ENCODE measurements at regions not wholly inside any gene's neighbourhood (a gene's known extent, or its start where the extent isn't known, plus 50 kb on each side); places are given as distances from the start of the nearest gene placed in this dataset.

DNA sequence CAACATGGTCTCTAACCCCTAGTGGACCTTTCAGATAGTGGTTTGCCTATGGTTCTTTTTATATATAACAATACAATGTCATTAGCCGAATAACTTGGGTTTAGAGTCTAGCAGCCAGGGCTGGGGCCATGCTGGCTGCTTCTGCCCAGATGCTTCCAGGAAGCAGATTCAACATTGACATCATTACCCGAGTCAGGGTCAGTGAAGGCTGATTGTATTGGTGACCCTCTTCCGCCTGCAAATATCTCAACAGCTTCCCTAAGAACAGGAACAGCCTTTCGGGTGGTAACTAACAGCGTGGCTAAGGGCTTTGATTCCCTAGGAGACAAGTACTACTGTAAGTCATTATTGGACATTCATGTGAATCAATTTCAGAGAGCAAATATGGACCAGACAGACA is 476.4 kb downstream of the UQCRFS1 start:
- Mint-ChIP-seq H3K4me1 (ENCODE audit: insufficient read depth, unreplicated experiment) (no peaks in the 10 kb centered on the region), H3K36me3 (ENCODE audit: insufficient read depth, unreplicated experiment) (no peaks in the 10 kb centered on the region), H3K9me3 (ENCODE audit: unreplicated experiment) (peaks cover 30% of the 10 kb centered on the region), H3K4me3 (ENCODE audit: unreplicated experiment) (no peak overlapping the region), H3K27me3 (ENCODE audit: insufficient read depth, unreplicated experiment) (no peaks in the 10 kb centered on the region), H3K27ac (ENCODE audit: low read depth, unreplicated experiment) (no peak overlapping the region)
- intact Hi-C loops (cut with micrococcal nuclease) = loop anchor here (2.0 kb wide), 1 partner anchor 142 kb away; no protein-coding TSS in a partner anchor
- no peak for TF ChIP-seq CTCF (IDR thresholded peaks at IDR 0.05; ENCODE audit: unreplicated experiment)
- CTCF ChIA-PET = interaction anchor here (0.6 to 2.8 kb wide), 15 partner anchors 13 to 1143 kb away, joined by 3 to 15 read pairs (median 3); no protein-coding TSS in a partner anchor
- BruUV-seq (replicated peaks) = no TSS peak
- DNase-seq (ENCODE audit: unreplicated experiment) = no peak
- POLR2A ChIA-PET = interaction anchor here (0.5 kb wide), 1 partner anchor 869 kb away, joined by 3 read pairs; the partner anchor contains the start of gene POP4

- peaks cover 31% of the 10 kb centered on the region for H3K9me3 Mint-ChIP-seq (ENCODE audit: unreplicated experiment)
- no peak for TF ChIP-seq CTCF (IDR thresholded peaks at IDR 0.05; ENCODE audit: unreplicated experiment)
- no peaks in the 10 kb centered on the region for H3K27me3 Mint-ChIP-seq (ENCODE audit: insufficient read depth, unreplicated experiment)
- no peak for DNase-seq (ENCODE audit: unreplicated experiment)
- H3K4me1 Mint-ChIP-seq (ENCODE audit: insufficient read depth, unreplicated experiment) = no peaks in the 10 kb centered on the region
- no peak overlapping the region for H3K4me3 Mint-ChIP-seq (ENCODE audit: unreplicated experiment)
- H3K36me3 Mint-ChIP-seq (ENCODE audit: insufficient read depth, unreplicated experiment) = peaks cover 7% of the 10 kb centered on the region
- no TSS peak for BruUV-seq (replicated peaks)
- ChIA-PET CTCF (no interaction called here), POLR2A (no interaction called here)
- no peak overlapping the region for H3K27ac Mint-ChIP-seq (ENCODE audit: low read depth, unreplicated experiment)
- intact Hi-C loops (cut with micrococcal nuclease) = no loop called here
Measured at GRCh38 chr19:28731577-28731976, 481.4 kb downstream of the UQCRFS1 start.

DNA sequence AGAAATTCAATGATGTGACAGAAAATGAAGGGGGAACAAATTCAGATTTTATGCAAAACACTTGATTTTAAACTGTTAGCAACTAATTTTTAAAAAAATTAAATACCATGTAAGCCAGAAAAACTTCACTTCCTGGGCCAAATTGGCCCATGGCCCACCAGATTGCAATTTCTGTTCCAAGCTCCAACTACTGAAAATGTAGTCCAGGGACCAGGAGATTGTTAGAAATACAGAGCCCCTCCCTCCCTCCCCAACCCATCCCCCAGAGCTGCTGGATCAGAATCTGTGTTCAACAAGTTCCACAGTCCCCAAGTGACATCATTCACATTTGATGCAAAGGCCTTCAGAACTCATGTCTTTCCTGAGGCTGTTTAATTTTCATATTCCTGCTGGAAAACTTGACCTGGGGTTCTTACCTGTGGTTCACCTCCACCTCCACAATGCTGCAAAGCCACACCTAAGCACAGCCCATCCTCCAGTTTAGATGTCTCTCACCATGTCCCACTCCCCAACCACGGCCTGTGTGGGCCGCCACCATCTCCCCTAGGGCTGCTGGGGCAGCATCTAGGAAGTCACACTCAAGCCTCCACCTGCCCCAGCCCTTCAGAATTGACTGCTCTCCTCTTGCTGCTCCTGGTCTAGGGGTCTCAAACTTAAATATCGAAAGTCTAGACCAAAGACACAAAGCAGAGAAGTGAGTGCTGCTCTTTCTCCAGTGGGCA is 482.0 kb downstream of the UQCRFS1 start:
- Mint-ChIP-seq H3K36me3 (ENCODE audit: insufficient read depth, unreplicated experiment) (peaks cover 7% of the 10 kb centered on the region), H3K4me1 (ENCODE audit: insufficient read depth, unreplicated experiment) (no peaks in the 10 kb centered on the region), H3K4me3 (ENCODE audit: unreplicated experiment) (no peak overlapping the region), H3K27me3 (ENCODE audit: insufficient read depth, unreplicated experiment) (no peaks in the 10 kb centered on the region), H3K9me3 (ENCODE audit: unreplicated experiment) (peaks cover 31% of the 10 kb centered on the region), H3K27ac (ENCODE audit: low read depth, unreplicated experiment) (no peak overlapping the region)
- BruUV-seq (replicated peaks) = no TSS peak
- DNase-seq (ENCODE audit: unreplicated experiment) = no peak
- POLR2A ChIA-PET = no interaction called here
- intact Hi-C loops (cut with micrococcal nuclease) = no loop called here
- TF ChIP-seq CTCF (IDR thresholded peaks at IDR 0.05; ENCODE audit: unreplicated experiment) = no peak
- CTCF ChIA-PET = no interaction called here

DNA sequence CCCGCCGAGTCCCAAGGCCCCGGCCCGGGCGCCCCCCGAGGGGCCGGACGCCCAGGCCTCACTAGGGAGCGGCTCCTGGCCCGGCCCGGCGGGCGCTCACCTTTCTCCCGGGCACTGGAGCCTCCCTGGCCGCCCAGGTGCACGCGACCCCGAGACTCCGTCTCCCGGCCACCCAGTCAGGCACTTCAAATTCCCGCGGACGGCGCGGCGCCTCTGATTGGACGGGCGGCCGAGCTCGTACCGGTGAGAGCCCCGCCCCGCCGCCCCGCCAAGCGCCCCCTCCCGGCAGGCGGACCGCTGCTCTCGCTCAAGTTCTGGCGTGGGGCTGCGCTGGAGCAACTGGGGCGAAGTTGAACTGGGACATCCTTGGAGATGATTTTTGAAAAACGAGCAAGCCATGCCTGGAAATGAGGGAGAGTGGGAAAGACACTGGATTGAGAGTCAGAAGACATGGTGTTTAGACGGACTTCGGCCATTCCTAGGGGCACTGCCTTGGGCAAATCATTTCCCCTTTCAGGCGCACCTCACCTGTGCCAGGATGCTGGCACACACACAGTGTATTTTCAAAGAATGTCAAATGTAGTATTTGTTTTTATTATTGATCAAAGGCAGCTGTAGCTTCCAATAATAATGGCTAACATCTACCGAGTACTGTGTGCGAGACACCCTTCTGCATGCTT is 485.3 kb downstream of the UQCRFS1 start:
- no peak overlapping the region for H3K27ac Mint-ChIP-seq (ENCODE audit: low read depth, unreplicated experiment)
- TF ChIP-seq CTCF (IDR thresholded peaks at IDR 0.05; ENCODE audit: unreplicated experiment) = no peak
- intact Hi-C loops (cut with micrococcal nuclease) = no loop called here
- H3K4me1 Mint-ChIP-seq (ENCODE audit: insufficient read depth, unreplicated experiment) = no peaks in the 10 kb centered on the region
- CTCF ChIA-PET = no interaction called here
- H3K9me3 Mint-ChIP-seq (ENCODE audit: unreplicated experiment) = peaks cover 46% of the 10 kb centered on the region
- no peaks in the 10 kb centered on the region for H3K27me3 Mint-ChIP-seq (ENCODE audit: insufficient read depth, unreplicated experiment)
- H3K4me3 Mint-ChIP-seq (ENCODE audit: unreplicated experiment) = no peak overlapping the region
- no TSS peak for BruUV-seq (replicated peaks)
- H3K36me3 Mint-ChIP-seq (ENCODE audit: insufficient read depth, unreplicated experiment) = peaks cover 7% of the 10 kb centered on the region
- DNase-seq (ENCODE audit: unreplicated experiment) = no peak
- POLR2A ChIA-PET = no interaction called here
